ENCODE measurements at regions not wholly inside any gene's neighbourhood (a gene's known extent, or its start where the extent isn't known, plus 50 kb on each side); places are given as distances from the start of the nearest gene placed in this dataset.

DNA sequence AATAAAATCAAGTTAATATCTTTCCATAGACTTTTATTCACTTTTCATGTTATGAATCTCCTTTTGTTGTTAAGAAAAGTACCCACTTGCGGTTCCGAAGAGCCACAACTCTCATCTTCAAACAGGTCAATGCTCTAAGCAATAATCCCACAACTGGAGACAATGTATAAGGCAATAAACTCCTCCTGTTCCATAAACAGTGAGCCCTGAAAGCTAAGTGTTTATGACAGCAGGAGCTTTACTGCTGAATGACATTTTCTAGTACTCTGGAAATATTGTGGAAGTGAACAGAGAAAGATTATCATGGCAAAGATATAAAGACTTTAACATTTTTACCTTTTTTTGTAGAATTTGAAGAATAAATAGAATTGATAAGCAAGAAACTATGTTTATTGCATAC is 213.5 kb upstream of the MBL2 start:
- DNase-seq = no peak
- no peak overlapping the region for H3K27ac ChIP-seq

DNA sequence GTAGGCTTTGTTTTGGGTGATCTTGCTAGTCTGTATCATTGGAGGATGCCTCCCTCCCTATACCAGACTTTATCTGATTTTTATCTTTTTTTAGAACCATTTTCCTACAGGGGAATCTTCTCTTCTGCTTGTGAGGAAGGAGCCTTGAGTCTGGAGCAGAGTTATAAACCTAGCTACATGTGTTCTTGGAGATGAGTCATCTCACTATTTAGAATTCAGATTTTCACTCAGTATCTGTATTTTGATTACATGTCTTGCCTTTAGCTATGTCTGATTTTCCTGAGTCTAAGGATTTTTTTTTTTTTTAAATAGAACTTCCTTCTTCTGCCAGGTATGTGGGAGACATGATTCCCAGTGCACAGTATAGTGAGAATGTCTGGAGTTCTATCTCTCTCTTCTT is 211.6 kb upstream of the MBL2 start:
- Histone ChIP-seq H3K27ac (no peak overlapping the region), H3K36me3 (no peaks in the 10 kb centered on the region), H3K4me1 (no peaks in the 10 kb centered on the region), H3K9me3 (no peaks in the 10 kb centered on the region), H3K27me3 (no peaks in the 10 kb centered on the region), H3K4me3 (replicated peaks in 1 of 3) (no peak overlapping the region)
- DNase-seq = no peak
- intact Hi-C loops (cut with DNase I) = no loop called here
- no peak for TF ChIP-seq POLR2A (IDR thresholded peaks at IDR 0.05)
- TF ChIP-seq, protein P1, sequence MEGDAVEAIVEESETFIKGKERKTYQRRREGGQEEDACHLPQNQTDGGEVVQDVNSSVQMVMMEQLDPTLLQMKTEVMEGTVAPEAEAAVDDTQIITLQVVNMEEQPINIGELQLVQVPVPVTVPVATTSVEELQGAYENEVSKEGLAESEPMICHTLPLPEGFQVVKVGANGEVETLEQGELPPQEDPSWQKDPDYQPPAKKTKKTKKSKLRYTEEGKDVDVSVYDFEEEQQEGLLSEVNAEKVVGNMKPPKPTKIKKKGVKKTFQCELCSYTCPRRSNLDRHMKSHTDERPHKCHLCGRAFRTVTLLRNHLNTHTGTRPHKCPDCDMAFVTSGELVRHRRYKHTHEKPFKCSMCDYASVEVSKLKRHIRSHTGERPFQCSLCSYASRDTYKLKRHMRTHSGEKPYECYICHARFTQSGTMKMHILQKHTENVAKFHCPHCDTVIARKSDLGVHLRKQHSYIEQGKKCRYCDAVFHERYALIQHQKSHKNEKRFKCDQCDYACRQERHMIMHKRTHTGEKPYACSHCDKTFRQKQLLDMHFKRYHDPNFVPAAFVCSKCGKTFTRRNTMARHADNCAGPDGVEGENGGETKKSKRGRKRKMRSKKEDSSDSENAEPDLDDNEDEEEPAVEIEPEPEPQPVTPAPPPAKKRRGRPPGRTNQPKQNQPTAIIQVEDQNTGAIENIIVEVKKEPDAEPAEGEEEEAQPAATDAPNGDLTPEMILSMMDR (IDR thresholded peaks at IDR 0.05) = no peak

More for the DNA sequence above, 213.5 kb upstream of the MBL2 start:
- Histone ChIP-seq H3K36me3 (no peaks in the 10 kb centered on the region), H3K4me1 (no peaks in the 10 kb centered on the region), H3K4me3 (replicated peaks in 1 of 3) (no peak overlapping the region), H3K27me3 (no peaks in the 10 kb centered on the region), H3K9me3 (no peaks in the 10 kb centered on the region)
- intact Hi-C loops (cut with DNase I) = no loop called here
- 96 to 97% methylated on average over 2 of the region's 2 CpGs for WGBS, 2 donors
- TF ChIP-seq POLR2A (IDR thresholded peaks at IDR 0.05) = no peak
- TF ChIP-seq, protein P1 (IDR thresholded peaks at IDR 0.05) = no peak

DNA sequence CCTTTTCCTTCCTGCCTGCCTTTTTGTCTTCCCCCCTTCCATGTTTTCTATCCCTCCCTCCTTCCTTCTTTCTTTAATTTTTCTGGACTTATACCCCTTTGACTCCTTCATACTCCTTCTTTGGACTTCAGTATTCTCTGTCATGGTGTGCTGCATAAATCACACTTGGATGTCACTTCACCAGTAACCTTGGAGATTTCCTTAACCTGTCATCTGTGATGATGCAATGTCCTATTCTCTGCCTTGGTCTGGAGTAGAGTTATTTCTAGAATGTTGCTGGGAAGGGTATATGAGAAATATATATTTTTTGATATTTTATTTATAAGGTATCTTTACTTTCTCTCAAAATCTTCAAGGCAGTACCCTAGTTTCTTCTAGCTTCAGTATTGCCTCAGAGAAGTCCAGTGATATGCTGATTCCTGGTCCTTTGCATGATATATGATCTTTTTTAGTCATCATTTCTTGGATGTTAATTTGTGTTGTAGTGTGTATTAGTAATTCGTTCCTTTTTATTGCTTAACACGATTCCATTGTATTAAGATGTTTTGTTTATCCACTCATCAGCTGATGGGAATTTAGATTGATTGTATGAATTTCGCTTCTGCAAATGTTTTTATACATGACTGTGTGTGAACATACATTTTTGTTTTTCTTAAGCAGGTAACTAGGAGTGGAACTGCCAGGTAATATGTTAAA is 206.9 kb upstream of the MBL2 start:
- intact Hi-C loops (cut with DNase I) = no loop called here
- Histone ChIP-seq H3K4me3 (replicated peaks in 1 of 3) (no peak overlapping the region), H3K9me3 (no peaks in the 10 kb centered on the region), H3K4me1 (no peaks in the 10 kb centered on the region), H3K27ac (no peak overlapping the region), H3K27me3 (no peaks in the 10 kb centered on the region), H3K36me3 (no peaks in the 10 kb centered on the region)
- DNase-seq = no peak
- no peak for TF ChIP-seq POLR2A (IDR thresholded peaks at IDR 0.05)
- TF ChIP-seq, protein P1 (IDR thresholded peaks at IDR 0.05) = no peak
- WGBS, 2 donors = 89 to 96% methylated on average over 3 of the region's 3 CpGs

DNA sequence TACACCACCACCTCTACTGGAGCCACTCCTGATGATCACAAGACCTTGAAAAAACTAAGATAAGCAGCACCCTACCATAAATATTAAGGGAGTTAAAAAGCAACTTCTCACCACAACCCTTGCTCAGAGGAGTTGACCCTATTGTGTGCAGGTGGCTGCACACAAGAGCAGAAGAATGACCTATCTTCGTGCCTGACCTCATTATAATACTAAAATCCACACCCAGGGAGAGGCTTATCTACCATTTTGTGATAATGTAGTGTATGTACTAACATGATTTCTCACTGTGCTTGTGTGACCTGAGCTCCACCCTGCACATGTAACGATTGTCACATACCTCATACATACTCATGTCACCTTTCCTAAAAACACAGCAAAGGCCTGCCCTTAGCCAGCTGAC is 205.0 kb upstream of the MBL2 start:
- no peaks in the 10 kb centered on the region for H3K36me3 ChIP-seq
- H3K27me3 ChIP-seq = no peaks in the 10 kb centered on the region
- no peak overlapping the region for H3K27ac ChIP-seq
- DNase-seq = no peak
- no peaks in the 10 kb centered on the region for H3K9me3 ChIP-seq
- TF ChIP-seq, protein P1 (IDR thresholded peaks at IDR 0.05) = no peak
- 82 to 95% methylated on average over 2 of the region's 2 CpGs for WGBS, 2 donors
- H3K4me1 ChIP-seq = no peaks in the 10 kb centered on the region
- intact Hi-C loops (cut with DNase I) = no loop called here
- no peak overlapping the region for H3K4me3 ChIP-seq (replicated peaks in 1 of 3)

DNA sequence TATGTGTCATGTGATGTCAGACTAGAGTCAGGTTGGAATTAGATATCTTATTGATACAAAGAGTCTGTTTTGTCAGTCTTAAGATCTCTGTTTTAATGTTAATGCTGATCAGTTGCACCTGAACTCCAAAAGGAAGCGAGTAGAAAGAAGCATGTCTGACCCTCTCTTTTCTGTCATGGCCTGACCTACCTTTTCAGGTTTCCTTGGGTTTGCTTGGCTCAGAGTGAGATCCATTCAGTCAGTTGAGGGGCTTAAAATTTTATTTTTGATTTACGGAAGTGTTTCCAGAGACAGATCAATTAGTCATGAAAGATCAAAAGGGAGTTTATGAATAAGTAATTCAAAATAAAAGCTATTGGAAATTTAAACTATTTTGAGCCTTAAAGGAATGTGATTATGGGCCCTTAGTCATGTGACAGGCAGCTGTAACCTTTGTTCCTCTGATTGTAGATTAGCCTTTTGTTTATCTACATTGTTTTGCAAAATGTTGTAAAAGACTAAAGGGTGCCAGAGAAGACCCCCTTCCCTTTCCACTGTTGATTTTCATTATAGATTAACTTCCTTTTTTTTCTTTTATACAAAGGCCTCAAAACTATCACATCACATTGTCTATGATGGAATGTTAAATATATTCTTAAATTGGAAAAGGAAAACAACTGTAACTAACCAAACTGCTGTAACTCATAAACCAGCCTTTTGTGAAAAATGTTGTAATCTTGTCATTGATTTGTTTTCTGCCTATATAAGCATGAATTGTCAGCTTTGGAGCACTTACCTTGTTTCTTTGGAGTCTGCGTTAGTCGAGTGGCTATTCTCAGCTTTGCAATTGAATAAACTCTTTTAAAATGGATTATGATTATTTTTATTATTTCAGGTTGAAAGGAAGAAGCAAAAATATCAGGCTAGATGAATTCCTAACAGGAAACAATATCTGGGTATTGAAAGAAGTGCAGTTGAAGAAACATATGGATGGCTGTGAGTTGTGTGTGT is 195.5 kb upstream of the MBL2 start:
- Histone ChIP-seq H3K9me3 (no peaks in the 10 kb centered on the region), H3K4me1 (no peaks in the 10 kb centered on the region), H3K27ac (no peak overlapping the region), H3K4me3 (replicated peaks in 1 of 3) (no peak overlapping the region), H3K27me3 (no peaks in the 10 kb centered on the region), H3K36me3 (no peaks in the 10 kb centered on the region)
- DNase-seq = no peak
- TF ChIP-seq, protein P1 (IDR thresholded peaks at IDR 0.05) = no peak
- TF ChIP-seq POLR2A (IDR thresholded peaks at IDR 0.05) = no peak
- 80 to 94% methylated on average over 4 of the region's 4 CpGs for WGBS, 2 donors
- intact Hi-C loops (cut with DNase I) = no loop called here

Measured in thyroid gland (tissue), 4 donors.